ENCODE measurements at regions not wholly inside any gene's neighbourhood (a gene's known extent, or its start where the extent isn't known, plus 50 kb on each side); places are given as distances from the start of the nearest gene placed in this dataset.

GRCh38 chr20:57964011-57964862, 254.4 kb upstream of the PMEPA1 start:
- no peak overlapping the region for H3K4me3 ChIP-seq (ENCODE audit: insufficient read depth, low read depth, low read length)
- 92% methylated on average over 15 of the region's 15 CpGs for WGBS, 2 experiments

GRCh38 chr20:57960803-57961575, 251.2 kb upstream of the PMEPA1 start:
- Histone ChIP-seq H3K4me1 (ENCODE audit: control insufficient read depth, insufficient read depth, low read length) (no peaks in the 10 kb centered on the region), H3K4me3 (ENCODE audit: insufficient read depth, low read depth, low read length) (no peak overlapping the region), H3K27ac (ENCODE audit: insufficient read depth, low read depth, low read length, poor library complexity, severe bottlenecking) (no peak overlapping the region), H3K36me3 (ENCODE audit: control insufficient read depth, insufficient read depth, low read length) (no peaks in the 10 kb centered on the region), H3K27me3 (ENCODE audit: control insufficient read depth, insufficient read depth, low read length, poor library complexity, severe bottlenecking) (no peaks in the 10 kb centered on the region), H3K9me3 (ENCODE audit: control insufficient read depth, low read length) (no peaks in the 10 kb centered on the region)
- 89 to 91% methylated on average over 19 of the region's 19 CpGs for WGBS, 2 experiments

More at GRCh38 chr20:57964011-57964862, 254.4 kb upstream of the PMEPA1 start:
- Histone ChIP-seq H3K27ac (ENCODE audit: insufficient read depth, low read depth, low read length, poor library complexity, severe bottlenecking) (no peak overlapping the region), H3K4me1 (ENCODE audit: control insufficient read depth, insufficient read depth, low read length) (no peaks in the 10 kb centered on the region), H3K27me3 (ENCODE audit: control insufficient read depth, insufficient read depth, low read length, poor library complexity, severe bottlenecking) (no peaks in the 10 kb centered on the region), H3K36me3 (ENCODE audit: control insufficient read depth, insufficient read depth, low read length) (no peaks in the 10 kb centered on the region), H3K9me3 (ENCODE audit: control insufficient read depth, low read length) (no peaks in the 10 kb centered on the region)

GRCh38 chr20:57959589-57959988, 249.8 kb upstream of the PMEPA1 start:
- WGBS, 2 experiments = 94 to 95% methylated on average over 4 of the region's 4 CpGs
- no peak overlapping the region for H3K27ac ChIP-seq (ENCODE audit: insufficient read depth, low read depth, low read length, poor library complexity, severe bottlenecking)
- H3K4me3 ChIP-seq (ENCODE audit: insufficient read depth, low read depth, low read length) = no peak overlapping the region

GRCh38 chr20:57959018-57959417, 249.2 kb upstream of the PMEPA1 start:
- no peak overlapping the region for H3K4me3 ChIP-seq (ENCODE audit: insufficient read depth, low read depth, low read length)
- no peaks in the 10 kb centered on the region for H3K9me3 ChIP-seq (ENCODE audit: control insufficient read depth, low read length)
- no peak overlapping the region for H3K27ac ChIP-seq (ENCODE audit: insufficient read depth, low read depth, low read length, poor library complexity, severe bottlenecking)

More at GRCh38 chr20:57959589-57959988, 249.8 kb upstream of the PMEPA1 start:
- no peaks in the 10 kb centered on the region for H3K9me3 ChIP-seq (ENCODE audit: control insufficient read depth, low read length)
- no peaks in the 10 kb centered on the region for H3K36me3 ChIP-seq (ENCODE audit: control insufficient read depth, insufficient read depth, low read length)
- no peaks in the 10 kb centered on the region for H3K27me3 ChIP-seq (ENCODE audit: control insufficient read depth, insufficient read depth, low read length, poor library complexity, severe bottlenecking)
- H3K4me1 ChIP-seq (ENCODE audit: control insufficient read depth, insufficient read depth, low read length) = no peaks in the 10 kb centered on the region

GRCh38 chr20:57958050-57958420, 248.2 kb upstream of the PMEPA1 start:
- H3K27ac ChIP-seq (ENCODE audit: insufficient read depth, low read depth, low read length, poor library complexity, severe bottlenecking) = no peak overlapping the region
- H3K27me3 ChIP-seq (ENCODE audit: control insufficient read depth, insufficient read depth, low read length, poor library complexity, severe bottlenecking) = no peaks in the 10 kb centered on the region
- 89 to 93% methylated on average over 2 to 3 of the region's 3 CpGs for WGBS, 2 experiments
- H3K4me1 ChIP-seq (ENCODE audit: control insufficient read depth, insufficient read depth, low read length) = no peaks in the 10 kb centered on the region
- H3K9me3 ChIP-seq (ENCODE audit: control insufficient read depth, low read length) = no peaks in the 10 kb centered on the region
- no peaks in the 10 kb centered on the region for H3K36me3 ChIP-seq (ENCODE audit: control insufficient read depth, insufficient read depth, low read length)
- no peak overlapping the region for H3K4me3 ChIP-seq (ENCODE audit: insufficient read depth, low read depth, low read length)

More at GRCh38 chr20:57959018-57959417, 249.2 kb upstream of the PMEPA1 start:
- WGBS, 2 experiments = 92 to 93% methylated on average over 12 of the region's 12 CpGs
- Histone ChIP-seq H3K27me3 (ENCODE audit: control insufficient read depth, insufficient read depth, low read length, poor library complexity, severe bottlenecking) (no peaks in the 10 kb centered on the region), H3K36me3 (ENCODE audit: control insufficient read depth, insufficient read depth, low read length) (no peaks in the 10 kb centered on the region), H3K4me1 (ENCODE audit: control insufficient read depth, insufficient read depth, low read length) (no peaks in the 10 kb centered on the region)

GRCh38 chr20:57957411-57958049, 247.7 kb upstream of the PMEPA1 start:
- no peaks in the 10 kb centered on the region for H3K4me1 ChIP-seq (ENCODE audit: control insufficient read depth, insufficient read depth, low read length)
- no peaks in the 10 kb centered on the region for H3K36me3 ChIP-seq (ENCODE audit: control insufficient read depth, insufficient read depth, low read length)
- H3K9me3 ChIP-seq (ENCODE audit: control insufficient read depth, low read length) = no peaks in the 10 kb centered on the region
- 90 to 93% methylated on average over 10 of the region's 10 CpGs for WGBS, 2 experiments
- no peak overlapping the region for H3K27ac ChIP-seq (ENCODE audit: insufficient read depth, low read depth, low read length, poor library complexity, severe bottlenecking)
- no peaks in the 10 kb centered on the region for H3K27me3 ChIP-seq (ENCODE audit: control insufficient read depth, insufficient read depth, low read length, poor library complexity, severe bottlenecking)
- no peak overlapping the region for H3K4me3 ChIP-seq (ENCODE audit: insufficient read depth, low read depth, low read length)

- WGBS, 2 experiments = 85 to 87% methylated on average over 4 of the region's 4 CpGs
Observed at GRCh38 chr20:57953638-57954037, 243.8 kb upstream of the PMEPA1 start.

GRCh38 chr20:57952136-57952535, 242.3 kb upstream of the PMEPA1 start:
- Histone ChIP-seq H3K27ac (ENCODE audit: insufficient read depth, low read depth, low read length, poor library complexity, severe bottlenecking) (no peak overlapping the region), H3K4me1 (ENCODE audit: control insufficient read depth, insufficient read depth, low read length) (no peaks in the 10 kb centered on the region), H3K36me3 (ENCODE audit: control insufficient read depth, insufficient read depth, low read length) (no peaks in the 10 kb centered on the region), H3K27me3 (ENCODE audit: control insufficient read depth, insufficient read depth, low read length, poor library complexity, severe bottlenecking) (no peaks in the 10 kb centered on the region), H3K9me3 (ENCODE audit: control insufficient read depth, low read length) (no peaks in the 10 kb centered on the region), H3K4me3 (ENCODE audit: insufficient read depth, low read depth, low read length) (no peak overlapping the region)
- 90 to 93% methylated on average over 1 of the region's 1 CpG for WGBS, 2 experiments

More at GRCh38 chr20:57953638-57954037, 243.8 kb upstream of the PMEPA1 start:
- Histone ChIP-seq H3K9me3 (ENCODE audit: control insufficient read depth, low read length) (no peaks in the 10 kb centered on the region), H3K36me3 (ENCODE audit: control insufficient read depth, insufficient read depth, low read length) (no peaks in the 10 kb centered on the region), H3K4me3 (ENCODE audit: insufficient read depth, low read depth, low read length) (no peak overlapping the region), H3K27me3 (ENCODE audit: control insufficient read depth, insufficient read depth, low read length, poor library complexity, severe bottlenecking) (no peaks in the 10 kb centered on the region), H3K4me1 (ENCODE audit: control insufficient read depth, insufficient read depth, low read length) (no peaks in the 10 kb centered on the region), H3K27ac (ENCODE audit: insufficient read depth, low read depth, low read length, poor library complexity, severe bottlenecking) (no peak overlapping the region)

- Histone ChIP-seq H3K27ac (ENCODE audit: insufficient read depth, low read depth, low read length, poor library complexity, severe bottlenecking) (no peak overlapping the region), H3K27me3 (ENCODE audit: control insufficient read depth, insufficient read depth, low read length, poor library complexity, severe bottlenecking) (no peaks in the 10 kb centered on the region), H3K9me3 (ENCODE audit: control insufficient read depth, low read length) (no peaks in the 10 kb centered on the region), H3K4me3 (ENCODE audit: insufficient read depth, low read depth, low read length) (no peak overlapping the region), H3K4me1 (ENCODE audit: control insufficient read depth, insufficient read depth, low read length) (no peaks in the 10 kb centered on the region), H3K36me3 (ENCODE audit: control insufficient read depth, insufficient read depth, low read length) (no peaks in the 10 kb centered on the region)
- 84 to 92% methylated on average over 3 of the region's 3 CpGs for whole genome bisulfite sequencing, 2 experiments
Observed at GRCh38 chr20:57951549-57951948, 241.7 kb upstream of the PMEPA1 start.

All from ectodermal cell (in vitro differentiated cells).